Parathyroid adenoma (tissue), 2 donors: ENCODE measurements at regions not wholly inside any gene's neighbourhood (a gene's known extent, or its start where the extent isn't known, plus 50 kb on each side); places are given as distances from the start of the nearest gene placed in this dataset.

Experiments
- H2AFZ ChIP-seq: fragments of 300-600 bp; sonication (generic); one replicate; pipeline ENCODE4 v1.7.0; 2017; ENCODE audit warnings: antibody characterized with exemption, mild to moderate bottlenecking
- H3K27ac ChIP-seq: fragments of 300-600 bp; sonication (generic); one replicate; pipeline ENCODE4 v1.7.0; 2017
- H3K27me3 ChIP-seq: fragments of 300-600 bp; sonication (generic); one replicate; pipeline ENCODE4 v1.7.0; 2017; ENCODE audit warnings: low read length; ENCODE audit not compliant: control insufficient read depth, insufficient read depth
- H3K36me3 ChIP-seq: fragments of 300-600 bp; sonication (generic); one replicate; pipeline ENCODE4 v1.7.0; 2017; ENCODE audit warnings: low read length; ENCODE audit not compliant: control insufficient read depth, insufficient read depth
- H3K4me1 ChIP-seq: fragments of 300-600 bp; sonication (generic); one replicate; pipeline ENCODE4 v1.7.0; 2017; ENCODE audit warnings: control low read depth
- H3K4me2 ChIP-seq: fragments of 300-600 bp; sonication (generic); one replicate; pipeline ENCODE4 v1.7.0; 2017; ENCODE audit warnings: low read length
- H3K4me3 ChIP-seq: fragments of 300-600 bp; sonication (generic); one replicate; pipeline ENCODE4 v1.7.0; 2017; ENCODE audit warnings: low read depth, low read length
- H3K79me2 ChIP-seq: fragments of 300-600 bp; sonication (generic); one replicate; pipeline ENCODE4 v1.7.0; 2017; ENCODE audit warnings: control low read depth
- H3K9ac ChIP-seq: fragments of 300-600 bp; sonication (generic); one replicate; pipeline ENCODE4 v1.7.0; 2017; ENCODE audit warnings: mild to moderate bottlenecking
- H3K9me3 ChIP-seq: fragments of 300-600 bp; sonication (generic); one replicate; pipeline ENCODE4 v1.7.0; 2017; ENCODE audit warnings: low read length; ENCODE audit not compliant: control insufficient read depth
- CTCF ChIP-seq: fragments of 300-600 bp; sonication (generic); IDR thresholded peaks from one replicate; pipeline ENCODE4 v1.7.0; 2017; ENCODE audit warnings: antibody characterized with exemption, mild to moderate bottlenecking
- donor health status: primary hyperparathyroidism.

- H3K9me3 ChIP-seq: no peaks in the 10 kb centered on the region
- no peaks in the 10 kb centered on the region for H3K36me3 ChIP-seq
- H3K27me3 ChIP-seq: no peaks in the 10 kb centered on the region
- no peak overlapping the region for H2AFZ ChIP-seq
- no peak for TF ChIP-seq CTCF
- no peak overlapping the region for H3K27ac ChIP-seq
- H3K79me2 ChIP-seq: no peaks in the 10 kb centered on the region
- H3K9ac ChIP-seq: no peak overlapping the region
- H3K4me2 ChIP-seq: no peak overlapping the region
- H3K4me1 ChIP-seq: no peaks in the 10 kb centered on the region
- no peak overlapping the region for H3K4me3 ChIP-seq
Measured at GRCh38 chr14:39860596-39861228, 428.5 kb upstream of the FBXO33 start.

GRCh38 chr14:39859314-39859713 is 427.1 kb upstream of the FBXO33 start:
- no peak overlapping the region for H2AFZ ChIP-seq
- H3K79me2 ChIP-seq: no peaks in the 10 kb centered on the region
- no peak for TF ChIP-seq CTCF
- no peak overlapping the region for H3K4me3 ChIP-seq
- no peak overlapping the region for H3K27ac ChIP-seq
- no peaks in the 10 kb centered on the region for H3K36me3 ChIP-seq
- no peaks in the 10 kb centered on the region for H3K4me1 ChIP-seq
- H3K9ac ChIP-seq: no peak overlapping the region
- H3K27me3 ChIP-seq: no peaks in the 10 kb centered on the region
- H3K9me3 ChIP-seq: no peaks in the 10 kb centered on the region
- H3K4me2 ChIP-seq: no peak overlapping the region

- Histone ChIP-seq H3K36me3 (no peaks in the 10 kb centered on the region), H3K27me3 (no peaks in the 10 kb centered on the region), H3K9me3 (no peaks in the 10 kb centered on the region), H3K79me2 (no peaks in the 10 kb centered on the region), H3K4me2 (no peak overlapping the region), H3K27ac (no peak overlapping the region), H3K4me1 (no peaks in the 10 kb centered on the region), H3K9ac (no peak overlapping the region), H2AFZ (no peak overlapping the region), H3K4me3 (no peak overlapping the region)
- TF ChIP-seq CTCF: no peak
Measured at GRCh38 chr14:39857376-39858055, 425.3 kb upstream of the FBXO33 start.

- no peak overlapping the region for H3K9ac ChIP-seq
- no peaks in the 10 kb centered on the region for H3K79me2 ChIP-seq
- H3K4me2 ChIP-seq: no peak overlapping the region
- H3K36me3 ChIP-seq: no peaks in the 10 kb centered on the region
- no peak overlapping the region for H3K4me3 ChIP-seq
- TF ChIP-seq CTCF: no peak
- no peak overlapping the region for H3K27ac ChIP-seq
- no peaks in the 10 kb centered on the region for H3K27me3 ChIP-seq
- no peaks in the 10 kb centered on the region for H3K9me3 ChIP-seq
- no peaks in the 10 kb centered on the region for H3K4me1 ChIP-seq
- no peak overlapping the region for H2AFZ ChIP-seq
Measured at GRCh38 chr14:39853441-39853840, 421.2 kb upstream of the FBXO33 start.

GRCh38 chr14:39851202-39851601 is 419.0 kb upstream of the FBXO33 start:
- Histone ChIP-seq H3K36me3 (no peaks in the 10 kb centered on the region), H3K27ac (no peak overlapping the region), H3K27me3 (no peaks in the 10 kb centered on the region), H3K9ac (no peak overlapping the region), H3K4me3 (no peak overlapping the region), H3K79me2 (no peaks in the 10 kb centered on the region), H3K9me3 (no peaks in the 10 kb centered on the region), H2AFZ (no peak overlapping the region), H3K4me2 (no peak overlapping the region), H3K4me1 (no peaks in the 10 kb centered on the region)
- no peak for TF ChIP-seq CTCF
